ENCODE measurements at regions not wholly inside any gene's neighbourhood (a gene's known extent, or its start where the extent isn't known, plus 50 kb on each side); places are given as distances from the start of the nearest gene placed in this dataset.
"Not testable (repeated sequence)": the region's sequence is repeated elsewhere in the genome, so short reads cannot be mapped to it uniquely, and the experiment has no call there.

- no peak for DNase-seq
Observed at GRCh38 chr6:120328521-120328920, 979.0 kb upstream of the MAN1A1 start.

DNA sequence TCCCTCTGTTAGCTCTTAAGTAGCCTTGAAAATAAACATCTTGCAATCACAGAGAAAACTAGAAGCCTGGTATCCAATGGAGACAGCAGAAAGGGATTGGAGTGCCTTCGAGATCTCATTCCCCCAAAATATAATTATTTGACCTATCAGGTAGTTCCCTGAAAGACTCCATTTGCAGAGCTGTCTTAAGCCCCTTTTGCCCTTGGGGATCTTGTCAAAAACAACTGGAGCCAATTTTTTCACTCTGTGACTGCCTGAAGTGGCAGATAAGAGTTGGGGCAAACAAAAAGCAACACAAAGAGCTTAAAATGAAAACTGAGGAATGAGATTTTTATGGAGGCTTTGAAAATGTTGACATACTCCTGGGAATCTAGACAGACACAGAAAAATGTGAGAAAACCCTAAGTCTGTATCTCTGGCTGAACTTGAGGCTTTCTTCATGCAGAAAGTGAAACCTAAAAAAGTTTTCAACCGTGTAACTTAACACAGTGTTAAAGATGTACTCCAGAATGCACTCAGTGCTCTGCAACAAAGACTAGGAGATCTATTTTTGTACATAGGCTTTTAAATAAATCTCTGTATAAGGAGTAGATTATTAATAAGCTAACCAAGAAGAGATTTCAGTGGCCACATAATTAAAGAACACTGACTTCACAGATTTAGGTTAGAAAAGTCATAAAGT lies 971.1 kb upstream of the MAN1A1 start:
- no peak for DNase-seq

DNA sequence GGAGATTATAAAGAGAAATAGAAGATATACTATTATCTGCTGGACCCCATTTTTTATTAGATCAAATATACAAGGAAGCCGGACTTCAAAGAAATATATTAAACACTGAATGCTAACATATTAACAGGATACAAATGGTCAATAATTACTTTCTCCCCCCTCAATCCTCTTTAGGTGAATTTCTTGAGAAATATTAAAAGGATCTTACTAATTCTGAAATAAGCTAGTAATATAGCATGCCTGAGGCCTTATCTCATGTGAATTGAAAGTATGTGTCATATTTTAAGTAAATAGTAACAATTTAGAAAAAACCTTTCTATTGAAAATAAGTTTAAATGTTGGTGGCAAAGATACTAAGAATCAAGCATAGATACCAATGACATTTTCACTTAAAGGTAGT lies 954.7 kb upstream of the MAN1A1 start:
- DNase-seq = no peak

DNA sequence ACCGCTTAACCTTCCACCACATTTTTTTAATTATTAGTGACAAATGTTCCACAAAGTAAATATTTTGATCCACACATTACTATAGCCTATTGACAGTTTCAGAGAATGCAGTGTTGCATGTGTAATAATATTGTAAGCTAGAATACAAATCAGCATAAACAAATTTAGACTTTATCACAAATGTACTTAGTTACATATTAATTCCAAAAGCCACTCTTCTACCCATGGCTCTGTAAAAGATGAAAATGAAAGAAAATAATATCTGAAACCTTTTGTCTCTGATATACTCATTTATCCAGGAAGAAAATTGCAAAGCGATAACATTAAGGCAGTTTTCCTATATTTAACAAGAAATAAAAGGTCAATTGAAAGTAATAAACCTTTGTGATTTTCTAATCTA lies 954.0 kb upstream of the MAN1A1 start:
- DNase-seq = no peak

GRCh38 chr6:120302041-120302440 lies 952.5 kb upstream of the MAN1A1 start:
- DNase-seq = no peak

DNA sequence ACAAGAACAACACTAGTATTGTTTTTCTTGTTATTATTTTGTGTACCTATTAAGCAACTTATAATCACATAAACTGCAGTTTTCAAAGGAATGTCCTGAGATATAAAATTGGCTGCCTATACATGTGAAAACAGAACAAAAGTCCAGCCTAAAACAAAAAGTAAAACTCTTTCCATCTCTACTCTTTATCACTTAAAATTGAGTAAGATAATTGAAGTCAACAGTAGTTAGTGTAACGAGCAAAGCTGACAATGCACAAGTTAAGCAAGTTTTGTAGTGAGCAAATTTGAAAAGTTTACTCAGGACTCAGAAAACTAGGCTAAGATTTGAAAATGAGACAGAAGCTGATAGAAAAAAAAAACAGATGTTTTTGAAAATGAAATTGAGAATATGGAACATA lies 941.4 kb upstream of the MAN1A1 start:
- no peak for DNase-seq

GRCh38 chr6:120282005-120282404 lies 932.4 kb upstream of the MAN1A1 start:
- DNase-seq = no peak

DNA sequence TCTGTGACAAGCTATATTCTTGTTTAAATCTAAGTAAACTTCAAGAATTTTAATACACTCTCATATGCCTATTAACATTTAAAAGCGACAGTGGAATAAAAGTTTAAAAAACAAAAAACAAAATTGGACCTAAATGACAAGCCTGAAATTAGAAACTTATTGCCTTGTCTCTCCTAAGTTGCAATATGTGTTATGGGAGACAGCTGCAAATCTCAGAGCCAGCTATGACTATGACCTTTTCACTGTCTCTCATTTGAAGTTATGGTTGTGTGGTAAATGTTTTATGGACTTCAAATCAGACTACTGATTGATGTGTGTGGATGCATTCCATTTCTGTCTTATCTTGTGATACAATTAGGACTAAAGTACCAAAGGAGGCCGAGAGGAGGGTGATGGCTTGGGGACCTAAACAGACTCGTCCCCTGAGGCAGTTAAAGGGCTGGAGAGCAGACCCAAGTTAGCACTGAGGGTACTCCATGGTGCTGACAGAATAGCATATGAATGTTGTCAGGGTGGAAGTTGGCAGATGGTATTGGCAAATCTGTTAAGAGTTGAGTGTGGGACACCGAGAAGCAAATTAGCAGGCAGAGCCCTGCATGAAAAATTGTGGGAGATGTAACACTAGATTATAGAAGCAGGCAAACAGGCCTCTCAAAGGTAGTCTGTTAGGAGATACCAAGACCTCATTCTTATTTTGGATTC lies 930.1 kb upstream of the MAN1A1 start:
- no peak for DNase-seq

GRCh38 chr6:120278689-120279396 lies 929.3 kb upstream of the MAN1A1 start:
- DNase-seq = no peak

- no peak for DNase-seq
Observed at GRCh38 chr6:120274547-120274946, 925.0 kb upstream of the MAN1A1 start.

DNA sequence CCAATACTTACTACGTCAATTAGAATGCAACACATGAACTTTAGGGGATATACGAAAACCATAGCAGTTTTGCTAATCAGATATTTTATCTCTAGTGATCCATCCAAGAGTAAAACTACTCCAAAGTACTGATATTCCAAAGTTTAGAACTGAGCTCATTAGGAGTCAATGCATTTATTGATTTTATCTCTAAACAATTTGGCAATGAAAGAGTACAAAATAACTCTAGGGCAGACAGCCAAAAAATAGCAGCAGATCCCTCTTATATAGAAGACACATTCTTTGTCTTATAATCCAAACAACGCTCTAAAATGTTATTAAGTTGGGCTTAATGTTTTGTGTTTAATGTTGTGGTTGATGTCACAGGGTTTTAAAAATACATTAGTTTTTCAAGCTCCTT lies 923.9 kb upstream of the MAN1A1 start:
- DNase-seq = no peak

GRCh38 chr6:120272038-120272437 lies 922.5 kb upstream of the MAN1A1 start:
- DNase-seq = no peak

DNA sequence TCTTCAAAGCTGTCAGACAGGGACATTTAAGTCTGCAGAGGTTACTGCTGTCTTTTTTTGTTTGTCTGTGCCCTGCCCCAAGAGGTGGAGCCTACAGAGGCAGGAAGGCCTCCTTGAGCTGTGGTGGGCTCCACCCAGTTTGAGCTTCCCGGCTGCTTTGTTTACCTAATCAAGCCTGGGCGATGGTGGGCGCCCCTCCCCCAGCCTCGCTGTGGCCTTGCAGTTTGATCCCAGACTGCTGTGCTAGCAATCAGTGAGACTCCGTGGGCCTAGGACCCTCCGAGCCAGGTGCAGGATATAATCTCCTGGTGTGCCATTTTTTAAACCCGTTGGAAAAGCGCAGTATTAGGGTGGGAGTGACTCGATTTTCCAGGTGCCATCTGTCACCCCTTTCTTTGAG lies 918.7 kb upstream of the MAN1A1 start:
- DNase-seq = not testable (repeated sequence)

GRCh38 chr6:120262354-120262753 lies 912.8 kb upstream of the MAN1A1 start:
- no peak for DNase-seq

DNA sequence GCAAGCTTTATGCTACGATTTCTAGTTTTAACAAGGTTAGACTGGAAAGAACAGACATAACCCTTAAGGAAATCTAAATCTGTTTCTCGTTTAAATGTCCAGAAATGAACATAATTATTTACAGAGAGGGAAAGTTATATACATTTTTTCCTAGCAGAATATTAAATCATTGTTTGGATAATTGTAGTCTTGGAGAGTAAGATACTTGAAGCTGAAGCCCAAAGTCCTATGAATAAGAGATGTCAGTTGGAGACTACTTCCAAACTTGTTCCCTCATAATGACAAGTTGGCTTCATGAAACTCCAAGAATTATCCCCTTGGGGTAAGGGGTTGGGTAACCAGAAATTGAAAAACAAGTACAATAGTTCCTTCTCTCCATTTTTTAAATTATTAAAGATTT lies 911.1 kb upstream of the MAN1A1 start:
- DNase-seq = no peak

DNA sequence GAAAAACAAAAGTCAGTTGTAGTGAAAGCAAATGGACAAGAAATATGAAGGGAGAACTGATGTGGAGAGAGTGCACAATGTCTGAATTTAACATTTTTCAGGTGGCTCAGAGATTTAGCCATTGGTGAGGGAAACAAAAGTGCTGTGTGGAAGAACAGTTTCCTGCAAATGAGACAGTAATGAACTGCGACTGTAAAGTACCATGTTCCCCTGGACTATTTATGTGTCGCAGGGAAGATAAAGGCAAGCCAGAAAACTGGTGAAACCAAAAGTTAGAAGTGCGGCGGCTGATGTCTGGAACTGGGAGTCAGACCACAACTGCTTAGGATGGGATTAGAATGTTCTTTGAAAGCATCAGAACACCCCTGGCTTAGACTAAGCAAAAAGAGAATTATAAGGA lies 905.1 kb upstream of the MAN1A1 start:
- no peak for DNase-seq

- no peak for DNase-seq
Observed at GRCh38 chr6:120248451-120248850, 898.9 kb upstream of the MAN1A1 start.

DNA sequence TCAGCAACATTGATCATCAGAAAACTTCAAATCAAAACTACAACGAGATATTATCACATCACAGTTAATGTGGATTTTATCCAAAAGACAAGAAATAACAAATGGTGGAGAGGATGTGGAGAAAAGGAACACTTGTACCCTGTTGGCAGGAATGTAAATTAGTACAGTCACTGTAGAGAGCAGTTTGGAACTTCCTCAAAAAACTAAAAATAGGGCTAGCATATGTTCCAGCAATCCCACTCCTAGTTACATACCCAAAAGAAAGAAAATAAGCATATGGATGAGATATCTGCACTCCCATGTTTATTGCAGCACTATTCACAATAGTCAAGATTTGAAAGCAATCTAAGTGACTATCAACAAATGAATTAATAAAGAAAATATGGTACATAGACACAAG lies 887.7 kb upstream of the MAN1A1 start:
- no peak for DNase-seq

- no peak for DNase-seq
Observed at GRCh38 chr6:120230008-120230407, 880.4 kb upstream of the MAN1A1 start.

GRCh38 chr6:120228297-120228696 lies 878.7 kb upstream of the MAN1A1 start:
- no peak for DNase-seq

DNA sequence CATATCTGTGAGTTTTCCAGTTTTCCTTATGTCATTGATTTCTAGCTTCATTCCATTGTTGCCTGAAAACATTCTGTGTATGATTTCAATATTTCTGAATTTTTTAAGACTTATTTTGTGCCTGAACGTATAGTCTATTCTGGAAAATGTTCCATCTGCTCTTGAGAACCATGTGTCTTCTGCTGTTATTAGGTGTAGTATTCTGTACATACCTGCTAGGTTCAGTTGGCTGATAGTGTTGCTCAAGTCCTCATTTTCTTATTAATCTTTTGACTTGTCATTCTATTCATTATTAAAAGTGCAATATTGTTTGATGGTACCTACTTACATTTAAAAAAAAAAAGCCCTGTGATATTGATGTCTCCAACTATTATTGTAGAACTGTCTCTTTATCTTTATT lies 869.8 kb upstream of the MAN1A1 start:
- no peak for DNase-seq

GRCh38 chr6:120214088-120214499 lies 864.5 kb upstream of the MAN1A1 start:
- DNase-seq = no peak

DNA sequence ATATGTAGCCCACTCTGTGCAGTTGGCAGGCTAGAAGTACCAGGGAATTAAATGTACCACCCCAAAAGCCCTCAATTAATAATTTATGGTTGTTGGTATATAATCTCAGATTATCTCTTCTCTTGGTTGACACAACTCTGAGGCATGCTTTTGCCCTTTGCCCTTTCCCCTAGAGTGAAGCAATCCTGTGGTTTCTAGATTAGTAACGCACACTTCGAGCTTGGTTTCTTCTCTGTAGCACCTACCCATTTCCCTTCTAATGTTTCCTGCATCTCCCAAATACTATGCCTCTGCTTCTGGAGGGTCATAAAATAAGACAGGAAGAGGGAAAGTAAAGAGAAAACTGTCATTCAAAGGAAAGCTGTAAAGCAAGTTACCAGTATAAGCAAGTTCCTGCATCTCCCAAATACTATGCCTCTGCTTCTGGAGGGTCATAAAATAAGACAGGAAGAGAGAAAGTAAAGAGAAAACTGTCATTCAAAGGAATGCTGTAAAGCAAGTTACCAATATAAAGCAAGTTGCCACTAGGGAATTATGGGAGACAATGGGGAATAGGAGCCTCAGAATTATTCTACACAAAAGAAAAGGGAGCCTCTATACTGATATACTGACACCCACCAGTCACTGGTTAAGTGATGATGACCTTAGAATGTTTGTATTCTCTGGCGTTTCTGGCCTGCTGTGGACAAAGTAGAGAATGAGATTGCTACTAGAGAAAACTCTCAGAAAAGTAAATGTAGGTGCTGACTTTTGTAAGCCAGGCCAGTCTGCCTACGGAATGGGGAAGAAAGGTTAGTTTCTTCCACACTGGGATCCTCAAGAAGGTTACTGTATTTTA lies 862.6 kb upstream of the MAN1A1 start:
- no peak for DNase-seq

Data from activated CD4-positive, alpha-beta T cell treated with anti-CD3 and anti-CD28 coated beads, Interleukin-2, Interleukin-6, amounts not matched to agents 100 ng/mL and 50 ng/mL, durations not matched to agents 16 hours and 8 hours (primary cell).